SIG-M5 treated with dmso at 0.1 percent for 504 hours (cell line): ENCODE measurements at regions not wholly inside any gene's neighbourhood (a gene's known extent, or its start where the extent isn't known, plus 50 kb on each side); places are given as distances from the start of the nearest gene placed in this dataset.
"Not testable (repeated sequence)": the region's sequence is repeated elsewhere in the genome, so short reads cannot be mapped to it uniquely, and the experiment has no call there.

Experiments used
- DNase-seq: peaks from one replicate; lab custom pipeline; 2025; ENCODE audit not compliant: unreplicated experiment; lab: John Stamatoyannopoulos, UW

GRCh38 chr16:7866144-7866543 is 533.5 kb downstream of the RBFOX1 start:
- no peak for DNase-seq

- not testable (repeated sequence) for DNase-seq
Observed at GRCh38 chr16:7865393-7865792, 532.7 kb downstream of the RBFOX1 start.

- no peak for DNase-seq
Observed at GRCh38 chr16:7861891-7862582, 529.4 kb downstream of the RBFOX1 start.

GRCh38 chr16:7853197-7853596 is 520.6 kb downstream of the RBFOX1 start:
- DNase-seq: no peak

GRCh38 chr16:7849841-7850240 is 517.2 kb downstream of the RBFOX1 start:
- DNase-seq: no peak

- no peak for DNase-seq
Observed at GRCh38 chr16:7843261-7843660, 510.6 kb downstream of the RBFOX1 start.

GRCh38 chr16:7839568-7839967 is 506.9 kb downstream of the RBFOX1 start:
- no peak for DNase-seq

GRCh38 chr16:7834771-7835431 is 502.3 kb downstream of the RBFOX1 start:
- no peak for DNase-seq

- no peak for DNase-seq
Observed at GRCh38 chr16:7820816-7821215, 488.2 kb downstream of the RBFOX1 start.

GRCh38 chr16:7805686-7806396 is 473.2 kb downstream of the RBFOX1 start:
- no peak for DNase-seq

- DNase-seq: no peak
Observed at GRCh38 chr16:7804635-7805195, 472.1 kb downstream of the RBFOX1 start.

- DNase-seq: no peak
Observed at GRCh38 chr16:7792346-7792745, 459.7 kb downstream of the RBFOX1 start.

GRCh38 chr16:7791028-7791590 is 458.5 kb downstream of the RBFOX1 start:
- DNase-seq: no peak

- DNase-seq: no peak
Observed at GRCh38 chr16:7775072-7775488, 442.4 kb downstream of the RBFOX1 start.

- no peak for DNase-seq
Observed at GRCh38 chr16:7772722-7773121, 440.1 kb downstream of the RBFOX1 start.

GRCh38 chr16:7769091-7769490 is 436.4 kb downstream of the RBFOX1 start:
- not testable (repeated sequence) for DNase-seq

- no peak for DNase-seq
Observed at GRCh38 chr16:7765079-7765550, 432.5 kb downstream of the RBFOX1 start.

GRCh38 chr16:7763111-7763510 is 430.5 kb downstream of the RBFOX1 start:
- DNase-seq: no peak
